GM21723 (cell line): ENCODE measurements at regions not wholly inside any gene's neighbourhood (a gene's known extent, or its start where the extent isn't known, plus 50 kb on each side); places are given as distances from the start of the nearest gene placed in this dataset.

Experiments
- ATAC-seq: cut with Tn5 transposase; IDR thresholded peaks from one replicate; pipeline ENCODE4 v1.9.1; 2021; ENCODE audit warnings: mild to moderate bottlenecking, moderate library complexity; ENCODE audit not compliant: unreplicated experiment

DNA sequence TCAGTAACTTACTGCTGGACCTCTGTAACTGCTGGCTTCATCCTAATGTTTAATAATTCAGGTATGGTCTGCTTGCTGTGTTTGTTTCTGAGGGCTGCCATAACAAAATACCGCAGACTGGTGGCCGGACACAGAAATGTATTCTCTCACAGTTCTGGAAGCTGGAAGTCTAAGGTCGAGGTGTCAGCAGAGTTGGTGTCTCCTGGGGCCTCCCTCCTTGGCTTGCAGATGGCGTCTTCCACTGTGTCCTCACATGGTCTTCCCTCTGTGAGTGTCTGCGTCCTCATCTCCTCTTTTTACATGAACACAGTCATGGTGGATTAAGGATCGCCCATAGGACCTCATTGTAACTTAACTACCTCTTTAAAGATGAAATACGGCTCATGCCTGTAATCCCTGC, 389.7 kb upstream of the JARID2 start:
- ATAC-seq = no peak

DNA sequence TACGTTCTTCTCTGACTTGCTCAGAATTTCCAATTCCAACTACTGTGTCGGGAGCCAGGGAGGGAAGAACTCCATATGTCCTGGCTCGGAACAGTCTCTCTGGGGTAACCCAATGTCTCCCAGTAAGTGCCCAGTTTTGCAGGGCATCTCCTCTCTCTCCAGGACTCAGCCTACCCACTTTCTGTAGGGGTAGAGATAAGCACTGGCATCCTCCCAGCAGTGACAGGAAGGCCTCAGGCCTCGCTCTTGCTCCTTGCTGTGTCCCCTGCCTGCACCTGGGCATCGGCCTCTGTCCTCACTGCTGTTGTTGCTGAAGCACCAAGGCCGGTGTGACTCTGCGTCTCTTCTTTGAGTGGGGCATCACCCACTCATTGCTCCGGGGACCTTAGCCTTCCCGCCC, 388.9 kb upstream of the JARID2 start:
- ATAC-seq = no peak

DNA sequence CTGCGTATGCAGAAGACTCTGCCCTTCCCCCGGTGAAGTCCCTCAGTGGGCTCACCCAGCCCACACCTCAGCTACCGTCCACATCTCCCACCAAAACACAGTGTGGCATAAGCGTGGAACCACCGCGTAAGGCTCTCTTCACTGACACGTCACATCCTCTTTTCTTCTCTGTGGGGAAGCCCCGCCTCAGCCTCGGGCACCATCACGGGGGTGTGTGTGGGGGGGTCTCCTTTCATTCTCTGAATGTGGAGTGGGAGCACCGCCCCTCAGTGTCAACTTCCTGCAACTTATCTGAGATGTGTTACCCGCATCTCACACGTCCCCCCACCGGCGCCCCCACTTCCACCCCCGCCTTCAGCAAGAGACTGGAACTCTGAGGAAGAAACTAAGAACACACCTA, 388.4 kb upstream of the JARID2 start:
- ATAC-seq = no peak

DNA sequence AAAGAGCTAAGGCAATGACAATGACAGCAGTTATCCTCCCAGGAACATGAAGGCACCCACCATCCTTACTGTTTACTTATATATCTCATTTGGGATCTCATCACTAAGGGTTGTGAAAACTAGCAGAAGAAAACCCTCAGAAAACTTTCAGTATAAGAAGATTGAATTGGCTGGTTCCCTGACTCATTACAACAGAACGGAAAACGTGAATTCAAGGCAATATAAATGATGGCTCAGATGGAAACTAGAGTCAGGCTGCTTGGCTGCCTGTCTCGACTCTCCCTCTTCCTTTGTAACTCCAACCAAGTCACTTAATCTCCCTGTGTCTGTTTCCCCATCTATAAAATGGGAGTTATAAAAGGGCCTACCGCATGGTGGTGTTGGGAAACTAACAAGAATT, 387.1 kb upstream of the JARID2 start:
- no peak for ATAC-seq

DNA sequence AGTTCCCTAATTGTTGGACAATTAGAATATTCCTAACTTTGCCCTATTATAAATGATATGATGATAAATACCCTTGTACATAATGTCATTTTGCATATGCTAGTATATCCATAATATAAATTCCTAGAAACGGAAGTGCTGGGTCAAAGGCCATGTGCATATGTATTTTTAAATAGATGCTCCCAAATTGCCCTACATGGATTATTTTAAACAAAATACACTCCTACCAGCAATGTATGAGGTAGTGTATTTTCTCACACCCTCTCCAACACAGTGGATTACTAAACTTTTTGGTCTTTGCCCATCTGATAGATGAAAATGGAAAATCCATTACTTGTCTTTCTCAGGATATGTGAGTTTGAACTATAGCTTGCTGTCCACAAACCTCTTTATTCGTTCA, 385.1 kb upstream of the JARID2 start:
- no peak for ATAC-seq

DNA sequence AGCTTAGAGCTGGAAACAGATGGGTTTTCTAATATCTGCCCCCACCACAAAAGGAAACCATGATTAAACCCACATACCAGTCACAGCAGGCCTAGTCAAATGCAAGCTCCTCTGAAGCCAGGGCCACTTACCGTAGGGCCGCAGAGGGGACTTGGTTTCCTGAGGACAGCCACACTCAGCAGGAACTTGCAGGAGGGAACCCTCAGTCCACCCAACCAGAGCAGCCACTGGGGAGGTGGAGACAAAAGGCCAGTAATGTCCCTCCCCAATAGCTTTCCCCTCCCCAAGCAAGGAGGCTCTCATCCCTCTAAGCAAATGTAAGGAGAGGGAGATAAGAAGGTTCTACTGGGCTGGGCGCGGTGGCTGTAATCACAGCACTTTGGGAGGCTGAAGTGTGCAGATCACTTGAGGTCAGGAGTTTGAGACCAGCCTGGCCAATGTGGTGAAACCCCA, 384.4 kb upstream of the JARID2 start:
- ATAC-seq = no peak

DNA sequence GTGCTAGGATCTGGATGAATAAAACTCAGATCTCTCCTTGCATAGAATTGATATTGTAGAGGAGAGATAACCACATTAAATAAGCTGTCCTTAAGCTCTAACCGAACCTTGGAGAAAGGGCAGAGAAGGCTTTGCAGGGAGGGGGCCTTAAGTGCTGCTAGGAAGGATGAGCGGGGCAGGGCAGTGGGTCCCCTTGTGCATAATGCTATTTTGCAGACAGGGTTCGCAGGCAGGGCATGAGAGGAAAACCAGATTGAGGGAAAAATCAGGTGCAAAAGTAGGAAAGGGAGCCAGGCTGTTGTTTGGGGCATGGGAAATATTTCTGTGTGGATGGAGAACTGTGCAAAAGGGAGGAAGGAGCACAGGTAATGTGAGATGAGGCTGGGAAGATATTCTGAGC, 383.0 kb upstream of the JARID2 start:
- ATAC-seq = no peak

DNA sequence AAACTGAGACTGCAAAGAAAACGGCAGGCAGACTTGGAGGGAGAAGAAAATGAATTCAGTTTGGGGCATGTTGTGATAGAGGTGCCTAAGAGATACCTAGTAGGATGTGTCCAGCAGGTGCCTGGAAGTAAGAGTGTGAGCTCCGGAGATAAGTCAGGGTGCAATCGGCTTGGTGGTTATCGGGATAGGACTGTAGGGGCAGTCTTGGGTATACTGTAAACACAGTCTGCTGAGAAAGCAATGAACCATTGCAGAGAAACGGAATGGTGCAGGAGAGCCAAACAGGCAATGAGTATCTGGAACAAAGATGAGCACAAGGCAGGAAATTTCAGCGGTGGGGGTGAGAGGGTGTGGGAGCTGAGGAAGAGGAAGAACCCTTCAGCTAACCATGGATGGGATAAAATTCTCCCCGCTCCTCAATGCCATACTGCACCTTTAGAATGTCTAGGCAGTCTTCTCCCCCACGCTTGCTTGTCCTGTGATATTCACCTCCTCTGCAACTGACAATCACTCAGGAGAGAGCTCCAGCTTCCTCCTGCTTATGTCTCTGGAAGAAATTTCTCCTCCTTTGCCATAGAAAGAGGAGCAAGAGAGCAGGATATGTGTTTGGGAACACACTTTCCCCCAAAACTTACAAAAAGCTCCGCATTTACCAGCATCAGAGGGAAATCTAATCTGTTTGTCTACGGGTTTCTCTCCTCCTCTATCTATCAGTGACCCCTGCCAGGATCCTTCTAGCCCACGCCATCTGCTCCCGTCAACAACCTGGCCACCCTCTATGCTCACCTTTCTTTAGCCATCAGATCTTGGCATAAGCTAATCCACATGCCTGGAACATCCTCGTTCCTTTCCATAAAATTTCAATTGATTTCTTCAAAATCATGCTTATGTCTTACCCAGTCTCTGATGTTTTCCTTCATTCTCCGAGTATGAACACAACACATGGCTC, 381.7 kb upstream of the JARID2 start:
- no peak for ATAC-seq

DNA sequence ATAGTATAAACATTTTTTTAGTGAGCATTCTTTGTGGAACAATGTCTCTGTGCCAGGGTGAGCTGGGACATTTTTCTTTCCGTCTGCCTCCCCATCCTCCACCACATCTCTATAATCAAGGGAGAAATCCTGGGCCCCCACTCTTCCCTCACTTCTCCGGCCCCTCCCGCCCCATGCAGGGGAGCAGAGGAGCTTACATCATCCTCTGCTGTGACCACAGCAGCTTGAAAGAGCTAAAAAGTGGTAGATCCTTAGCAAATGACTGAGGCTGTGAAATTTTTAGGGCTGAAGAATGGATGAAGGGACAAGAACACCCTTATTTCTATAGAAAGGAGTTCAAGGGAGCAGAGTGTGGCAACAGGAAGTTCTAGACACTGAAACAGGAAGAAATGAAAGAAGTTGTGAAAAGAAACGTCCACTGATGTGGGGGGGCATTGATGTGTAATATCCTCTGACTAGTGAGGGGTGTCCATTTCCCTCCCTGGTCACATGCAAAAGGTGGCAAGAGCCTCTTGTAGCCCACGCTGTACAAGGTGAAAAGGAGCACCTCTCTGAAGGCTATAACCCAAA, 380.3 kb upstream of the JARID2 start:
- no peak for ATAC-seq

DNA sequence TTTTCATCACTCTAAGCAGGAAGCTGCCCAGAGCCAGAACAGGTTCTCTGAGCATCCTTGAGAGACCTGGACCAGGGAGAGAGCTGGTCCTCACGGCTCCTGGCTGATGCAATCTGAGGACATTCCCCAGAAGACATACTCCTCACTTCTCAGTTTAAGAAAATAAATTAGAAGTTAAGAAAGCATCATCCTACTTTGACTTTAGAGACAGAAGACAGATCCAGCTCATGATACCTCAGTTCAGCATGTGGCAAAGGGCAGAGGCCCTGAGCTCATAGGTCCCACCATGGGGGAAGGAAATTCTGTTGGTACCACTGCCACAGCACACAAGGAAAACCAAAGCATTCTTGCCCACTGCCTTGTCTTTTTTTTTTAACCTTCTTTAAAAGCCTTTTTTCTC, 378.1 kb upstream of the JARID2 start:
- ATAC-seq = no peak

DNA sequence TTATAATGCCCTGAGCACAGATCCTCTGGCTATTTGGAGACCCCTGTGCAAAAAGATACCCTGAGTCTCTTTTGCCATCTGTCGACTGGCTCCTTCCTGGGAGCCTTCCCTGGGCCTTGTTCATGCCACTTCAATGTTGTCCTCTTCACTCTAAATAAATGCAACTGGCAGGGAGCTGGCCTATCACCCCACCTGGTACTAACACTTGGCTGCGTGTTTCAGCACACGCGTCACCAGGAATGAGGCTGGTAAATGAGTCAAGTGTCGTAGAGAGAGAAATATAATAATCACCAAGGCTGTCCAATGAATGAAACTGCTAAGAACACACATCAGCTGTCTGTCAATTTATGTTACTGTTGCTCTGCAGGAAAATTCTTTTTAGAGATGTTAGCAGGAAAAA, 374.6 kb upstream of the JARID2 start:
- no peak for ATAC-seq

DNA sequence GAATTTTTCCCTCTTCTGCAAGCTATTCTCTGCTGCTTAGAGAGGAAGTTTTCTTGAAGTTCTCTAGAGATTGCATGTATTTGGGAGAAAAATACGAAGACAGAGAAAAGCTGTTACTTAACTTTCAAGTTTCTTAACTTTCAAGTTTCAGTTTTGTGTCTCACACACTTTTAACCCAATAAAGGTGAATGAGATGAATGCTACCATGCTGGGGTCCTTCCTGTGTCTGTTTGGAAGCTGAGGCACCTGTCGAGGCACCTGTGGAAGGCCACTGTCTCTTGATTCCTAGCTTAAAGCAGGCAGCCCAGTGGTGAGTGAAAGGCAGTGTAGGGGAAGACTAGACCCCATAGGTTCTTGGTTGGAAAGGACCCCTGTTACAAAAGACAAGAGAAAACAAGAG, 372.8 kb upstream of the JARID2 start:
- ATAC-seq = no peak

DNA sequence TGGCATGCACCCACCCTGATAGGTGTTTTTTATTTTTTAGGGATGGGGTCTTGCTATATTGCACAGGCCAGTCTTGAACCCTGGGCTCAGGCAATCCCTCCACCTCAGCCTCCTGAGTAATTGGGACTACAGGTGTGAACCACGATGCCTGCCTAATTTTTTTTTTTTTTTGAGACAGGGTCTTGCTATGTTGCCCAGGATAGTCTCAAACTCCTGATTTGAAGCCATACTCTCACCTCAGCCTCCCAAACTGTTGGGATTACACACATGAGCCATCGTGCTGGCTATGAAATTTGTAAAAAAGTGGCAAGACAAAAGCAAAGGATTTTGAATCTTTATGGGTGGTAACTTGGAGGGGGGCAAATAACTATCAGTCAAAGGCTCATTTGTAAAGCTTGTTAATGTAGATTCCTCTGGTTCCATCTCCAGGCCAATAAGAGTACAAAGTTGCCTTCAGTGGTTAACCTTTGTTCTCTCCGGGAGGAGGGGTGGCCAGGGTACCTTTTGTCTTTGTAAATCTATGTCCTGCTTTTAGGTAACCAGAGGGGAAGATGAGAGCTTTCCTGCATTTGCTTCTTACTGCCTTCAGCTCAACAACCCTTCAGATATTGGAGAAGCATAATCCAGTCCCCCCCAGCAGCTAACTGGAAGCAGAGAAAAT, 372.0 kb upstream of the JARID2 start:
- ATAC-seq = no peak

DNA sequence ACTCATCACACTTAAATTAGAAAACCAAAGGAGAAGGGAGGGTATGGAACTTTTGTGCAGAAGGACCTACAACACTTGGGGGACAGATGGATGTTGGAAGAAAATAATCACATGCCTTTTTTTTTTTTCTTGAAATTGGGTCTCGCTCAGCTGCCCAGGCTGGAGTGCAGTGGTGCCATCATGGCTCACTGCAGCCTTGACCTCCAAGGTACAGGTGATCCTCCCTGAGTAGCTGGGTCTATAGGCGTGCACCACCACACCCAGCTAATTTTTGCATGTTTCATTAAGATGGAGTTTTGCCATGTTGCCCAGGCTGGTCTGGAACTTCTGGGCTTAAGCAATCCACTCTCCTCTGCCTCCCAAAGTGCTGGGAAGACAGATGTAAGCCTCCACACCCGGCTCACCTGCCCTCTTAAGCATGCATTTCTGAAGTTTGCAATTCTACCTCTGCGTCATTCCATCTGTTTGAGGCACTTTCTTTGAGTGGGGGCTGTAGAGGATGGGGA, 370.8 kb upstream of the JARID2 start:
- ATAC-seq = no peak

DNA sequence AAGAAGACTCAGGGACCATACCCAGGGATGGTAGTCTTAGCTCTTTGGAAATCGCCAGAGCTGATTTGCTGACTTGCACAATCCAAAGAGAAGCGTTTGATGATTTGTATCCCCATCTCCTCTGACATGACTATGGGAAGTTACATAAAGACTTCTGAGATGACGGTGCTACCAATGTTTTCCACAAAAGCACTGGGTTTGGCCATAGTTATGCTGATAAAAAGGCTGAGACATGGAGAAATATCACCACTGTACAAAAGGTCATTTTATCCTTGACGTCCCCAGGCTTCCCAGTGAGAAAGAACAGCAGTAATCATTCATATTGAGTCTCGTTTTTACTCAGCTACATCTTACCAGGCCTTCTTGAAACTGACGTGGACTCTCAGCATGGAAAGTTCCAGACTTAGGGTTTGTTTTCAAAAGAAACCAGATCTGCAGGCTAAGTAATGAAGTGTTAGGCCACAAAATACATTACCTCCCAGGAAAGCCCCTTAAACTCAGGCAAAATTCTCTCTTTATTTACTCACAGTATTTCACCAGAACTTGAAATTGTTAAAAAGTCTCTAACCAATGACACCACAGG, 370.3 kb upstream of the JARID2 start:
- peak; percentile 63 for ATAC-seq

DNA sequence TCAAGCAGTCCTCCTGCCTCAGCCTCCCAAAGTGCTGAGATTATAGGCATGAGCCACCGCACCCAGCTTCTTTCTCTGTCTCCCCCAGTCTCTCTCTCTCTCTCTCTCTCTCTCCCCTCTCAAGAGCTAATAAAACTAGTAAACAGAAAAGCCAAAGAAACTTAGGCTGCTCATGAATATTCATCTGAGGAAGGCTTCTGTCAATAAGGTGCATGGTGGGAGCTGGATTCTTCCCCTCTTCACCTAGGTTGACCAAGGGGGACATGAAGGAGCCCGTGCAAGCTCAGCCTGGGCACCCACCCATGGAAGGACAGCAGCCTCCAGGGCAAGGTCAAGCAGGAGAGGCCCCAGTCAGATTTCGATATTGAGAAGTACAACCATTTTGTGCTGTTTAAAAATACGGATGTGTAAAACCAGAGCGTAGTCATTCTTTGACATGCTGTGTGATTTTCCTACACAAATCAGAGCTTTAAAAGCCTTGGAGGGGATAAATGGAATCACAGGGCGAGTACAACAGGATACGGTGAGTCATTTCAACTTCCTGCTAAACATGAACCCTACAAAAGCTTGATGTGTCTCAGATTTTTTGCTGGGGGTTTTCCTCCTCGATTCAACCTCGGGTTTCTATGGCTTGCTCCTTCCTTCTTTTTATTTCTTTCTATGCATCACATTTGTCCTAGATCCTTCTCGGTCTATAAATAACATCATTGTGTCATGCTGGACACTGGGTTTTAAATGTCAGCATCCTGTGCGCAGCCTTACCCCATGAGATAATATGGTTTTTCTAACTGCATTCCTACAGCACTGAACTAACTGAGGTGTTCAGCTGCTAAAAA, 368.9 kb upstream of the JARID2 start:
- peak; percentile 60 for ATAC-seq

DNA sequence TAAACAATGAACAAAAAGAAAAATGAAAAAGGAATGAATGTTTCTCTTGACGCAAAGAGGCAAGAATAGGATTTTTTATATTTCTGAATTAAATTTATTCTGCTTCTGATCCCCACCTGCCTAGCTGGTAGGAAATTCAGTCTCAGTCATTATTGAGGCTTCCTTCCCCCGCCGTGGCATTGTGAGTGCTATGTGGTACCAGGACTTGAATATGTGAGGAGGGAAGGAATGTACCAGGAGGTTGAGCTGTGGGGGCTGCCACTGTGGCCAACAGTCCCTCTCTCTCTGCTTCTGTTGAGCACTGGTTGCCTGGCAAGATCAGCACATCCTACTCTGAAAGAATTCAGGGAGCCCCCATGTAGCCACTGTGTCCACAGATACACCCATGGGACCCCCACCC, 368.1 kb upstream of the JARID2 start:
- ATAC-seq = no peak

DNA sequence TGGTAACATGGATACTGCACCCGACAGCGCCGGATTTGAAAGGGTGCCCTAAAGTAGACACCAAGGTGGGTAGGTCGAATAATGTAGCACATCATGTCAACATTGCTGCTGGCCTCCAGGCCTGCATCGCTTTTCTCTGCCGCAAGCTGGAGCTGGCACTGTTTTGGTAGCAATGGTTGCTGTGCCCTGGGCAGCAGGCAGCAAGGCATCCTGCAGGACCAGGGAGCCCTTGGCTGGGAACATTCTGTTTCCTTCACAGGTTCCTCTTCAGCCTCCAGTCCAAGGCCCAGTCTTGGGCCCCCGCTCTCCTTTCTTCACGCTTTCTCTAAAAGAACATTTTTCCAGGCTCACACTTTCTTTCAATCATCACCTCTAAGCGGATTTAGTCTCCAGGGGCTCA, 365.8 kb upstream of the JARID2 start:
- ATAC-seq = no peak

DNA sequence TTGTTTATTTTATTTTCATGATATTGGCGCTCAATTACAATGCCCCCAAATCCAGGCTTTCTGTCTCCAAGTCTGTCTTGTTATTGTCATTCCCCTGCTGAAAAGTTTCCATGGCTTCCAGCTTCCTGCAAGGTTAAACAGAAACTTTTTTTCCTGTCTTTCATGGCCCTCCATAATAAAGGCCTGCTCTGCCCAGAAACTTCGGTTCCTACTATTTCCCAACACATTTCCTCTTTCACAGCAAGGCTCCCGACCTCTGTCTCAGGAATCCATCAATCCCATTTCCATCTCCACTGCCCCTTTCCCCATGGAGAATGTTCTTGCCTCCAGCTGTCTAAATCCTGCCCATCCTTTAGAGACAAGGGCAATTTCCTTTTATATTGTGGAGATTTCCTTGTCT, 365.2 kb upstream of the JARID2 start:
- no peak for ATAC-seq

DNA sequence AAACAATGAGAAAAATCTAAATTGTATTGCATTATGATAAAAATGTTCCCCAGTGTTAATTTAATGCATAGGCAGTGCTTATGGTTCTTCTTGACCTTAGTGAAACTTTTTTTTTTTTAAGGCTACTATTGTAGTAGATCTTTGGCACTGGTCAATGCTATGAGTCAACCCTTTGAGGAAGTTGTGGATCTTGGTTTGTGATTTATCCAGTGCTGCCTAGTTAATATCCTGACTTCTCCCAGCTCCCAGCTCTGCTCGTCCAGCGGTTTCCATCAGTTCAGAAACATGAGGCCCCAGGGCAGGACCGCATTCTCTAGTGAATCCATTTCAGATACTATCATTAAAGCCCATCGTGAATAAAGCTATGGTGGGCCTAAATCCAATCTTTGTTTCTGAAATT, 364.5 kb upstream of the JARID2 start:
- no peak for ATAC-seq
